ENCODE measurements at regions not wholly inside any gene's neighbourhood (a gene's known extent, or its start where the extent isn't known, plus 50 kb on each side); places are given as distances from the start of the nearest gene placed in this dataset.
A peak's percentile ranks its signal among the peaks of the same experiment; 100 is the strongest.

DNA sequence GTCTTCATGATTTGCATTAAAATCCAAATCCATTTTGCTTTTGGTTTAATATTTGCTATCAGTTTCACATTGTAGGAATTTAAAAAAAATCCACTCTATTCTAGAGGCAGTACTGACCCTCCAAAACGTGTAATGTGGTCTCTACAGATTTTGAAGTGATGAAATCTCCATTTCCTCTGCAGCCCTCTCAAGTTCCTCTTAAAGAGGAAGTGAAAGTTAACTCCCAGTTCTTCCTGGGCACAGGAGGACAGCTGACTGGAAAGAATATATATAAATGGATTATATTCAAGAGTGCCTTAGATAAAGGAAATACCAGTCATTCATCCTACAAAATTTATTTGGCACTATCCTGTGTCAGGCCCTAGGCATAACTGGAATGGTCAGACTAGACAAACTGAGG, 83.5 kb upstream of the PLCL2 start:
- Histone ChIP-seq H3K4me1 (peaks cover 31% of the 10 kb centered on the region), H4K20me1 (no peaks in the 10 kb centered on the region), H3K4me3 (no peak overlapping the region), H3K27me3 (no peaks in the 10 kb centered on the region), H3K9ac (no peak overlapping the region), H3K9me3 (no peaks in the 10 kb centered on the region), H3K36me3 (no peaks in the 10 kb centered on the region), H3K4me2 (peak overlapping the region; percentile 58), H3K27ac (peak overlapping the region; percentile 60)
- no peak for TF ChIP-seq Cebpa-rat (IDR thresholded peaks at IDR 0.05)

DNA sequence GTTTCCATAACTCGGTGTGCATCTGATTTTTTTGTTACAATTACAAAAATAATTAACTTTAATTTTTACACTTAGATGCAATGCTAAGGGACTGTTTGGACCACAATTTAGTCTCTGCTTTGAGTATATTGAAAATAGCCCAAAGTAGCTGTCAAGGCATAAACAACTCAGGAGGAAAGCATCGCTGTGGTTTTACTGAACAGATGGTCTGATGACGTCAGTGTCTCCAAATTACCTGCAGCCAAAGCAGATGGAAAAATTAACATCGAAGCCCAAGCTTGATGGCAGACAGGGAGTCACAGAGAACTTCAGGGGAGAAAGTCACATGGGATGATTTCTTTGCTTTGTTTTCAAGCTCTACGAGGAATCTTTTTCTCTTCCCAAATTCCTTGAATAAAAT, 83.1 kb upstream of the PLCL2 start:
- no peak overlapping the region for H3K9ac ChIP-seq
- no peaks in the 10 kb centered on the region for H3K27me3 ChIP-seq
- peak overlapping the region; percentile 58 for H3K4me2 ChIP-seq
- no peaks in the 10 kb centered on the region for H4K20me1 ChIP-seq
- H3K36me3 ChIP-seq: no peaks in the 10 kb centered on the region
- H3K27ac ChIP-seq: peak overlapping the region; percentile 60
- H3K4me1 ChIP-seq: peaks cover 31% of the 10 kb centered on the region
- H3K9me3 ChIP-seq: no peaks in the 10 kb centered on the region
- no peak overlapping the region for H3K4me3 ChIP-seq
- no peak for TF ChIP-seq Cebpa-rat (IDR thresholded peaks at IDR 0.05)

DNA sequence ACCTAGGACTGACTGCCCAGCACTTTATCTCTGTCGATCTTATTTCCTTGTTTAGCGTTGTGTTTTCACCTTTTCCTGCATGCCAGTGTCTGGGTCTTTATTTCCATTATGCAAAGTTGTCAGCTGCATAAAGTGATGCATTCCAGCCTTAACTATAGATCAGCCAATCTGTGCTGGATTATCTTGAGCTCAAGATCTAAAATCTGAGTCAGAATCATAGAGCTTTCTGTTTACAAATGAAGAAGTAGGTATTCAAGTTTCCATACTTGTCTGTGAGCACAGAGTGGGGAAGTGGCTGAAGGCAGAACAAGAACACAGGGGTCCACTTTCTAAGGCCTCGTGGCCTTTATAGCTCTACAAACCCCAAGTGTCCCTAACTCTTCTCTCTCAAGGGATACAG, 82.4 kb upstream of the PLCL2 start:
- Histone ChIP-seq H3K36me3 (no peaks in the 10 kb centered on the region), H3K9me3 (no peaks in the 10 kb centered on the region), H4K20me1 (no peaks in the 10 kb centered on the region), H3K4me2 (no peak overlapping the region), H3K4me3 (no peak overlapping the region), H3K4me1 (peaks cover 31% of the 10 kb centered on the region), H3K27ac (peak overlapping the region; percentile 60), H3K27me3 (no peaks in the 10 kb centered on the region), H3K9ac (no peak overlapping the region)
- no peak for TF ChIP-seq Cebpa-rat (IDR thresholded peaks at IDR 0.05)

- Histone ChIP-seq H4K20me1 (no peaks in the 10 kb centered on the region), H3K4me1 (peaks cover 31% of the 10 kb centered on the region), H3K27me3 (no peaks in the 10 kb centered on the region), H3K9me3 (no peaks in the 10 kb centered on the region), H3K36me3 (no peaks in the 10 kb centered on the region), H3K4me3 (no peak overlapping the region), H3K9ac (no peak overlapping the region), H3K4me2 (no peak overlapping the region), H3K27ac (peak overlapping the region; percentile 60; the same call in 1 of the 2 replicates)
- TF ChIP-seq Cebpa-rat (IDR thresholded peaks at IDR 0.05): no peak
Measured at GRCh38 chr3:16803019-16803418, 81.7 kb upstream of the PLCL2 start.

GRCh38 chr3:16807391-16807790, 77.4 kb upstream of the PLCL2 start:
- TF ChIP-seq Cebpa-rat (IDR thresholded peaks at IDR 0.05): no peak
- H3K9me3 ChIP-seq: no peaks in the 10 kb centered on the region
- H3K4me2 ChIP-seq: no peak overlapping the region
- H3K27ac ChIP-seq: no peak overlapping the region
- no peak overlapping the region for H3K9ac ChIP-seq
- no peaks in the 10 kb centered on the region for H3K36me3 ChIP-seq
- no peaks in the 10 kb centered on the region for H4K20me1 ChIP-seq
- H3K4me3 ChIP-seq: no peak overlapping the region
- peaks cover 18% of the 10 kb centered on the region for H3K4me1 ChIP-seq
- no peaks in the 10 kb centered on the region for H3K27me3 ChIP-seq

DNA sequence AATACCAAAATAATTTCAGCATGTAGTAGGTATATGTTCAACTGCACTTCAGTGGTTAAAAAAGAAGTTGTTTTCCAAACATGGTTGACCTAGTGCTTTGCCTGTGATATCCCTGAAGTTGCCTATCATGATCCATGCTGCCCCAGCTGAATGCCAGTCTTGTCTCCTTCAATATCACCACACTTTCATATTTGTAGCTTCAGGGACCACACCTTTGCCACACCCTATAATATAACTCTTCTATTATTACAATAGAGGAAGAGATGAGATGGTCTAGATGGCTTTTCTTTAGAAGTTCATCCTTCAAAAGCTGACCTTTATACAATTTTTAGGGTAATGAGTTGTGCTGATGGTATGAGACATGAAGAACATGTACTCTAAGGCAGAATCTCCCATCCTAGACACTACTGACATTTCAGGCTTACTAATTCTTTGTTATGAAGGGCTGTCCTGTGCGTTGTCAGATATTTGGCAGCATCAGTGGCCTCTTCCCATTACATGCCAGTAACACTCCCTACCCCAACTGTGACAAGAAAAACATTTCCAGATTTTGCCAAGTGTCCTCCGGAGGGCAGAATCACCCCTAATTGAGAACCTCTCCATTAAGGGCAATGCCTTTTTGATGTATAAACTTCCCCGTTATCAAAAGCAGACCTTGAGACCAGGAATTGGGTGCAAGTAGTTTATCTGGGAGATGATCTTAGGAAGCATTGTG, 76.2 kb upstream of the PLCL2 start:
- Histone ChIP-seq H3K9me3 (no peaks in the 10 kb centered on the region), H3K9ac (no peak overlapping the region), H4K20me1 (no peaks in the 10 kb centered on the region), H3K4me2 (no peak overlapping the region), H3K4me3 (no peak overlapping the region), H3K27me3 (no peaks in the 10 kb centered on the region), H3K36me3 (no peaks in the 10 kb centered on the region), H3K27ac (no peak overlapping the region), H3K4me1 (peaks cover 11% of the 10 kb centered on the region)
- no peak for TF ChIP-seq Cebpa-rat (IDR thresholded peaks at IDR 0.05)

DNA sequence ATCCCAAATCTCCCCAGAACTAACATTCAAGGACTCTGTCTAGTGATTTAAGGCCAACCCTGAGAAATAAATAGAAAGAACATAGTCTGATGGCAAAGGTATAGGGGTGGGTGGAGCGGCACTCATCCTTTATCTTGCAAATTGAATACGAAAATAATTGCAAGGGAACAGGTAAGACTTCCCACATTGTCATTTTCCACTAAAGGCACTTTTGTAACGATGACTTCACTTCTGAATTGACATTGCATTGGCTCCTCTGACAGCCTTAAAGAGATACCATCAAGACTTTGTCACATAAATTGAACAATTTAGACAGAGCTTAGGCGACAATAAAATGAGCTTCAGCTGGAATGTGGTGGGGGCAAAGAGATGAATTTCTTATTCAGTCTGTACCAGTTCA, 75.3 kb upstream of the PLCL2 start:
- Histone ChIP-seq H3K36me3 (no peaks in the 10 kb centered on the region), H3K4me3 (no peak overlapping the region), H3K9ac (no peak overlapping the region), H3K4me1 (peaks cover 11% of the 10 kb centered on the region), H3K9me3 (no peaks in the 10 kb centered on the region), H3K4me2 (no peak overlapping the region), H3K27me3 (no peaks in the 10 kb centered on the region), H3K27ac (no peak overlapping the region), H4K20me1 (no peaks in the 10 kb centered on the region)
- no peak for TF ChIP-seq Cebpa-rat (IDR thresholded peaks at IDR 0.05)

- H3K36me3 ChIP-seq: no peaks in the 10 kb centered on the region
- no peak overlapping the region for H3K4me2 ChIP-seq
- H3K27ac ChIP-seq: no peak overlapping the region
- no peak overlapping the region for H3K9ac ChIP-seq
- TF ChIP-seq Cebpa-rat (IDR thresholded peaks at IDR 0.05): peak; percentile 64; the same call in 1 of the 2 replicates
- H3K4me3 ChIP-seq: no peak overlapping the region
- H3K9me3 ChIP-seq: no peaks in the 10 kb centered on the region
- H4K20me1 ChIP-seq: no peaks in the 10 kb centered on the region
- H3K4me1 ChIP-seq: peaks cover 11% of the 10 kb centered on the region
- H3K27me3 ChIP-seq: no peaks in the 10 kb centered on the region
Measured at GRCh38 chr3:16809993-16810392, 74.8 kb upstream of the PLCL2 start.

GRCh38 chr3:16810593-16811367, 74.0 kb upstream of the PLCL2 start:
- H3K27me3 ChIP-seq: no peaks in the 10 kb centered on the region
- peak overlapping the region; percentile 31 for H3K4me2 ChIP-seq
- no peak for TF ChIP-seq Cebpa-rat (IDR thresholded peaks at IDR 0.05)
- no peak overlapping the region for H3K27ac ChIP-seq
- H4K20me1 ChIP-seq: no peaks in the 10 kb centered on the region
- H3K36me3 ChIP-seq: no peaks in the 10 kb centered on the region
- H3K4me3 ChIP-seq: no peak overlapping the region
- H3K9ac ChIP-seq: no peak overlapping the region
- no peaks in the 10 kb centered on the region for H3K9me3 ChIP-seq
- peaks cover 11% of the 10 kb centered on the region for H3K4me1 ChIP-seq

DNA sequence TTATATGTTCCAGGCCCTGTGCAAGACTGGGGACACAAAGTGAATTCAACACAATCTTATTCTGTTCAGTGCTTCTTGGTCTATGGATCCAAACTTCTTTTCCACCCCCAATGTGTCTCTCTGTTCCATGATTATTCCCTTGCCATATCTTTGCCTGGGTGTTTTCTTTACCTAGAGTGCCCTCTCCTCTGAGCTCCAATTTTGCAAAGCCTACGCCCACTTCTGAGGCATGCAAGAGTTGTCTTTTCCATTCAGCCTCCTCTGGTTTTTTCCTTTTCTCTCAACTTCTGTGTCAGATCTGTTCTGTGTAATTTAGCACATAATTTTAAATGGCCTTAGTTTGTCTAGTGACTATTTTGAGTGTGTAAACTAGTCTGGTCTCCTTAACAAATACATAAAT, 72.8 kb upstream of the PLCL2 start:
- H3K9me3 ChIP-seq: no peaks in the 10 kb centered on the region
- H3K27ac ChIP-seq: no peak overlapping the region
- TF ChIP-seq Cebpa-rat (IDR thresholded peaks at IDR 0.05): no peak
- H3K4me1 ChIP-seq: peaks cover 11% of the 10 kb centered on the region
- no peak overlapping the region for H3K4me3 ChIP-seq
- no peaks in the 10 kb centered on the region for H4K20me1 ChIP-seq
- no peaks in the 10 kb centered on the region for H3K27me3 ChIP-seq
- H3K36me3 ChIP-seq: no peaks in the 10 kb centered on the region
- H3K4me2 ChIP-seq: no peak overlapping the region
- no peak overlapping the region for H3K9ac ChIP-seq

All from BLaER1 (cell line).